K562 (cell line): ENCODE measurements at regions not wholly inside any gene's neighbourhood (a gene's known extent, or its start where the extent isn't known, plus 50 kb on each side); places are given as distances from the start of the nearest gene placed in this dataset.

Experiments
- ATAC-seq: fragments of 200-7000 bp; cut with Tn5 transposase; 3 replicates; pipeline ENCODE4 v1.9.1; 2020; ENCODE audit warnings: moderate library complexity
- BruUV-seq: library from RNA; stranded (reverse); fragments of 400-500 nt; replicated peaks from 2 replicates; lab custom pipeline; 2021; lab: Mats Ljungman, UMichigan
- CTCF ChIA-PET: fragments of 300-600 bp; formaldehyde crosslinking; extraction: SDS; loops from one replicate; lab custom pipeline; 2021; ENCODE audit warnings: low intra/inter-chr PET ratio; lab: Yijun Ruan, JAX
- POLR2A ChIA-PET: fragments of 300-600, 350-650 bp; sonication (Branson Sonifier 250); formaldehyde crosslinking; extraction: SDS; loops from one replicate; lab custom pipeline; 2021; ENCODE audit warnings: antibody characterized with exemption, inconsistent platforms; lab: Yijun Ruan, JAX
- DNase-seq, 4 experiments: peaks; one replicate each; pipeline versions ENCODE4 v3.0.0 to v3.0.0-alpha.2; 2011 to 2018; ENCODE audit warnings: low spot score in 3 of 4, mixed read lengths in 3 of 4; ENCODE audit errors: extremely low read depth in 1 of 4
- FAIRE-seq: peaks from 2 replicates; lab custom pipeline; 2011; peaks lifted over from hg19 to GRCh38; lab: Jason Lieb, UNC
- H2AFZ ChIP-seq: 2 replicates; pipeline ENCODE4 v1.6.0; 2011; ENCODE audit warnings: low read depth, low read length, control low read depth, inconsistent platforms
- H3K27ac ChIP-seq: fragments of 200-600 bp; 3 replicates; pipeline ENCODE4 v1.8.0; 2011; ENCODE audit warnings: low read depth, mild to moderate bottlenecking, control low read depth, inconsistent platforms, low read length, moderate library complexity, mixed read lengths; ENCODE audit errors: extremely low read depth
- H3K27me3 ChIP-seq, 2 experiments: fragments of 300-600 bp in 1 of 2; 2 replicates in 1 of 2; 3 replicates in 1 of 2; pipeline versions ENCODE4 v1.6.0 to v1.8.0; 2011; ENCODE audit warnings: inconsistent platforms in 2 of 2, low read length in 2 of 2, mild to moderate bottlenecking in 1 of 2, mixed read lengths in 1 of 2, moderate library complexity in 1 of 2; ENCODE audit not compliant: control insufficient read depth in 2 of 2, insufficient read depth in 2 of 2
- H3K36me3 ChIP-seq: fragments of 300-600 bp; 3 replicates; pipeline ENCODE4 v1.8.0; 2011; ENCODE audit warnings: mild to moderate bottlenecking, low read length, inconsistent platforms; ENCODE audit not compliant: control insufficient read depth, insufficient read depth
- H3K4me1 ChIP-seq, 2 experiments: fragments of 200-600 bp in 1 of 2; replicated peaks in 1 of 2; 2 replicates in 1 of 2; 3 replicates in 1 of 2; pipeline versions ENCODE4 v1.5.1 to v1.8.0; 2011; ENCODE audit warnings: inconsistent platforms in 2 of 2, low read length in 2 of 2, mild to moderate bottlenecking in 1 of 2, mixed read lengths in 1 of 2, moderate library complexity in 1 of 2; ENCODE audit not compliant: control insufficient read depth in 2 of 2, insufficient read depth in 2 of 2
- H3K4me2 ChIP-seq: 2 replicates; pipeline ENCODE4 v1.6.1; 2011; ENCODE audit warnings: low read length, control low read depth, inconsistent platforms, mixed read lengths; ENCODE audit not compliant: insufficient read depth
- H3K4me3 ChIP-seq: fragments of 200-600 bp; sonication (generic), shearing (Covaris generic); 2 replicates; pipeline ENCODE4 v1.5.1; 2016; ENCODE audit warnings: control low read depth, inconsistent platforms
- H3K79me2 ChIP-seq: fragments of 200-600 bp; 3 replicates; pipeline ENCODE4 v1.8.0; 2011; ENCODE audit warnings: low read length, inconsistent platforms; ENCODE audit not compliant: control insufficient read depth, insufficient read depth
- H3K9ac ChIP-seq, 2 experiments: 2 replicates each; pipeline versions ENCODE4 v1.6.0 to v1.6.1; 2011; ENCODE audit warnings: low read depth in 2 of 2, low read length in 2 of 2, control low read depth in 1 of 2, inconsistent platforms in 1 of 2, mild to moderate bottlenecking in 1 of 2, mixed read lengths in 1 of 2; ENCODE audit not compliant: insufficient read depth in 1 of 2
- H3K9me1 ChIP-seq: one replicate; pipeline ENCODE4 v1.6.0; 2011; ENCODE audit warnings: inconsistent platforms, mild to moderate bottlenecking, low read length, moderate library complexity; ENCODE audit not compliant: control insufficient read depth, insufficient read depth
- H3K9me3 ChIP-seq: replicated peaks from 2 replicates; pipeline ENCODE4 v1.5.1; 2011; ENCODE audit warnings: low read depth, low read length, inconsistent platforms; ENCODE audit not compliant: control insufficient read depth, insufficient read depth
- H4K20me1 ChIP-seq: replicated peaks from 2 replicates; pipeline ENCODE4 v1.6.1; 2011; ENCODE audit warnings: low read length, inconsistent platforms, mixed read lengths; ENCODE audit not compliant: control insufficient read depth, insufficient read depth
- ELF2 ChIP-seq: fragments of 250-450 bp; sonication (Bioruptor Pico); IDR thresholded peaks from 2 replicates; pipeline ENCODE4 v1.5.0; 2021; ENCODE audit warnings: mild to moderate bottlenecking
- FOXJ2 ChIP-seq: fragments of 200-800 bp; sonication (Bioruptor generic); IDR thresholded peaks from 2 replicates; pipeline ENCODE4 v1.6.1; 2016; ENCODE audit warnings: missing genetic modification characterization, missing compliant biosample characterization
- HDAC3 ChIP-seq: fragments of 450-650 bp; IDR thresholded peaks from 2 replicates; pipeline ENCODE4 v1.6.1; 2018; ENCODE audit warnings: borderline replicate concordance, mild to moderate bottlenecking, moderate library complexity; ENCODE audit not compliant: partially characterized antibody
- NR2F6 ChIP-seq: fragments of 450-650 bp; formaldehyde crosslinking; IDR thresholded peaks from 2 replicates; pipeline ENCODE4 v1.4.0; 2020; ENCODE audit warnings: mild to moderate bottlenecking
- PHF21A ChIP-seq: fragments of 450-650 bp; IDR thresholded peaks from 2 replicates; pipeline ENCODE4 v1.6.1; 2017; ENCODE audit warnings: low read depth, borderline replicate concordance
- WGBS: fragments of 100-300 bp; shearing (Covaris generic); methylation state at CpG from one replicate; pipeline ENCODE4 v1.1.6; 2016; ENCODE audit warnings: low coverage, mixed read lengths; ENCODE audit not compliant: insufficient coverage; ENCODE audit errors: missing lambda C conversion rate; 5-methylcytosine and 5-hydroxymethylcytosine counted together
- in situ Hi-C: fragments of 300-500 bp; cut with MboI; formaldehyde crosslinking; loops from 4 replicates; pipeline ENCODE4 v1.15.0; 2018; ENCODE audit warnings: inconsistent platforms, mixed read lengths
- intact Hi-C: fragments of 100-400 bp; cut with micrococcal nuclease; formaldehyde crosslinking; loops from 2 replicates; pipeline ENCODE4 v1.14.2; 2022
- TF ChIP-seq, protein P1 (sequence below), 2 experiments: IDR thresholded peaks; 2 replicates each; pipeline ENCODE4 v1.6.1; 2011; ENCODE audit warnings: borderline replicate concordance in 1 of 2, control low read depth in 1 of 2, low read depth in 1 of 2, low read length in 1 of 2, mild to moderate bottlenecking in 1 of 2, mixed read lengths in 1 of 2, moderate library complexity in 1 of 2; ENCODE audit not compliant: insufficient read depth in 1 of 2, insufficient read length in 1 of 2, poor library complexity in 1 of 2, severe bottlenecking in 1 of 2; ENCODE audit errors: extremely low read depth in 1 of 2

DNA sequence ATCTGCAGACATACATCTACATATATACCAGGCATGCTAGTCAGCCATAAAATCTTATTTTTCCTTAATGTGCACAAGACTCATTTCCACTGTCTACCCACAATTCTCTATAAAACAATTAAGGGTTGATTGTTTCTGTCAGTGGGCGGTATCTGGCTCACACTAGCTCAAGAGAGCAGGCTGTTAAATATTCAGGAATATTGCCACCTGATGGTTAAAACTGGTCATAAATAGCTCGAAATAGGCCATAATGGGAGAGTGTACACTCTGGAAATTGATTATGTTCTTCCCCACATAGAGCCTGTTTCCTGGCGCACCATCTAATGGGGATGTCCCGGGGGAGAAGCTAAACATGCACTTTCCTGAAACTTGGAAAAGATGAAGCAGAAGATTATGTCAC, 620.6 kb upstream of the ANKRD30A start:
- no peaks in the 10 kb centered on the region for H3K27me3 ChIP-seq
- 0% methylated on average over 4 of the region's 4 CpGs for WGBS
- DNase-seq (no peak), FAIRE-seq (no peak), ATAC-seq (no peak)
- in situ Hi-C loops, result no loop called here
- H3K9ac ChIP-seq, result no peak overlapping the region
- H2AFZ ChIP-seq, result no peak overlapping the region
- CTCF ChIA-PET, result no interaction called here
- no peaks in the 10 kb centered on the region for H3K4me1 ChIP-seq
- intact Hi-C loops, result no loop called here
- POLR2A ChIA-PET, result no interaction called here
- no peak overlapping the region for H3K4me3 ChIP-seq
- H3K36me3 ChIP-seq, result no peaks in the 10 kb centered on the region
- no peaks in the 10 kb centered on the region for H4K20me1 ChIP-seq
- TF ChIP-seq NR2F6 (CRISPR knock-in tag) (no peak), HDAC3 (no peak), ELF2 (CRISPR knock-in tag) (no peak), PHF21A (no peak), FOXJ2 (tag) (no peak)
- TF ChIP-seq, protein P1, sequence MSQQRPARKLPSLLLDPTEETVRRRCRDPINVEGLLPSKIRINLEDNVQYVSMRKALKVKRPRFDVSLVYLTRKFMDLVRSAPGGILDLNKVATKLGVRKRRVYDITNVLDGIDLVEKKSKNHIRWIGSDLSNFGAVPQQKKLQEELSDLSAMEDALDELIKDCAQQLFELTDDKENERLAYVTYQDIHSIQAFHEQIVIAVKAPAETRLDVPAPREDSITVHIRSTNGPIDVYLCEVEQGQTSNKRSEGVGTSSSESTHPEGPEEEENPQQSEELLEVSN (IDR thresholded peaks at IDR 0.05; ENCODE audit: borderline replicate concordance in 1 of 2, extremely low read depth in 1 of 2, insufficient read depth in 1 of 2, insufficient read length in 1 of 2, low read depth in 1 of 2, low read length in 1 of 2, poor library complexity in 1 of 2, severe bottlenecking in 1 of 2), result no peak
- H3K9me1 ChIP-seq, result no peaks in the 10 kb centered on the region
- no TSS peak for BruUV-seq
- H3K4me2 ChIP-seq, result no peak overlapping the region
- no peaks in the 10 kb centered on the region for H3K79me2 ChIP-seq
- H3K27ac ChIP-seq, result no peak overlapping the region
- no peaks in the 10 kb centered on the region for H3K9me3 ChIP-seq
